Ishikawa (cell line): ENCODE measurements at regions not wholly inside any gene's neighbourhood (a gene's known extent, or its start where the extent isn't known, plus 50 kb on each side); places are given as distances from the start of the nearest gene placed in this dataset.

ENCODE experiments used
- REST ChIP-seq: IDR thresholded peaks from 2 replicates; pipeline ENCODE4 v1.6.1; 2012; ENCODE audit warnings: low read depth, mild to moderate bottlenecking
- YY1 ChIP-seq: IDR thresholded peaks from 2 replicates; pipeline ENCODE4 v1.6.1; 2012; ENCODE audit warnings: low read depth

- TF ChIP-seq REST (no peak), YY1 (no peak)
These were observed 229.2 kb downstream of the EMP1 start for GRCh38 chr12:13425766-13426165.
